ENCODE measurements at regions not wholly inside any gene's neighbourhood (a gene's known extent, or its start where the extent isn't known, plus 50 kb on each side); places are given as distances from the start of the nearest gene placed in this dataset.

GRCh38 chr7:36011588-36011965, 141.5 kb upstream of the EEPD1 start:
- DNase-seq: peak; percentile 61

GRCh38 chr7:36013246-36014014, 139.6 kb upstream of the EEPD1 start:
- DNase-seq: no peak

GRCh38 chr7:36014961-36015360, 138.1 kb upstream of the EEPD1 start:
- no peak for DNase-seq

- no peak for DNase-seq
Observed at GRCh38 chr7:36015733-36016132, 137.3 kb upstream of the EEPD1 start.

GRCh38 chr7:36016648-36017047, 136.4 kb upstream of the EEPD1 start:
- no peak for DNase-seq

GRCh38 chr7:36017111-36017510, 135.9 kb upstream of the EEPD1 start:
- DNase-seq: no peak

- DNase-seq: no peak
Observed at GRCh38 chr7:36018816-36019484, 134.1 kb upstream of the EEPD1 start.

- no peak for DNase-seq
Observed at GRCh38 chr7:36019538-36019937, 133.5 kb upstream of the EEPD1 start.

GRCh38 chr7:36019980-36020379, 133.1 kb upstream of the EEPD1 start:
- peak; percentile 25 for DNase-seq

GRCh38 chr7:36021367-36021766, 131.7 kb upstream of the EEPD1 start:
- DNase-seq: no peak

- DNase-seq: no peak
Observed at GRCh38 chr7:36021917-36022550, 131.0 kb upstream of the EEPD1 start.

GRCh38 chr7:36023033-36023560, 130.0 kb upstream of the EEPD1 start:
- no peak for DNase-seq

GRCh38 chr7:36025190-36025589, 127.9 kb upstream of the EEPD1 start:
- DNase-seq: no peak

- no peak for DNase-seq
Observed at GRCh38 chr7:36029311-36029710, 123.7 kb upstream of the EEPD1 start.

- DNase-seq: no peak
Observed at GRCh38 chr7:36029853-36030515, 123.1 kb upstream of the EEPD1 start.

GRCh38 chr7:36032361-36032818, 120.7 kb upstream of the EEPD1 start:
- DNase-seq: peak; percentile 56

GRCh38 chr7:36034020-36034419, 119.0 kb upstream of the EEPD1 start:
- no peak for DNase-seq

GRCh38 chr7:36035186-36035585, 117.9 kb upstream of the EEPD1 start:
- no peak for DNase-seq

- no peak for DNase-seq
Observed at GRCh38 chr7:36036590-36036989, 116.5 kb upstream of the EEPD1 start.

- peak; percentile 22 for DNase-seq
Observed at GRCh38 chr7:36037121-36037662, 115.9 kb upstream of the EEPD1 start.

- DNase-seq: no peak
Observed at GRCh38 chr7:36038063-36038721, 114.9 kb upstream of the EEPD1 start.

- DNase-seq: no peak
Observed at GRCh38 chr7:36039243-36039642, 113.8 kb upstream of the EEPD1 start.
